ENCODE measurements at regions not wholly inside any gene's neighbourhood (a gene's known extent, or its start where the extent isn't known, plus 50 kb on each side); places are given as distances from the start of the nearest gene placed in this dataset.

GRCh38 chr22:34326901-34327300, 406.6 kb upstream of the LARGE1 start:
- TF ChIP-seq POLR2A (IDR thresholded peaks at IDR 0.05; ENCODE audit: low read depth, low read length) (no peak), TAF1 (IDR thresholded peaks at IDR 0.05; ENCODE audit: borderline replicate concordance, low read depth, low read length) (no peak), POLR2AphosphoS5 (IDR thresholded peaks at IDR 0.05; ENCODE audit: low read depth, low read length) (no peak)
- FAIRE-seq (no peak), DNase-seq (ENCODE audit: insufficient read length) (no peak)

DNA sequence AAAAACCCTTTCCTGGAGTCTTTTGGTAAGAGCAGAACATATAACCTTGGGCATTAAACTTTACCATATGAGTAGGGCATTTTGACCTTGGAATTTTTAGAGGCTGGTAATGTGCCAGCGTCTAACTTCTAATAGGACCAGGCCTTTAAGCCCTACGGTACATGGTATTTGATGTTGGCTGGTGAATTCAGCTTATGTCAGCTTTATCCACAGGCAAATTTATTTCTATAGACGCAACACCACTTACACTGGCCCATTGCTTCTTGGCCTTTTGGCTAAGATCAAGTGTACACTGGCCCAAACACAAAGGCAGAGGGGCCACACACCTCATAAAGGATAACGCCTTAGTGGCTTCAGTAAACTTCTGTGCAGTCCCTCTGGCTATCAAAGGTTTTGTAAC, 410.2 kb upstream of the LARGE1 start:
- DNase-seq (ENCODE audit: insufficient read length), result no peak
- FAIRE-seq, result no peak
- TF ChIP-seq POLR2A (IDR thresholded peaks at IDR 0.05; ENCODE audit: low read depth, low read length), result no peak

- FAIRE-seq (no peak), DNase-seq (ENCODE audit: insufficient read length) (no peak)
- TF ChIP-seq POLR2AphosphoS5 (IDR thresholded peaks at IDR 0.05; ENCODE audit: low read depth, low read length), result no peak
Measured at GRCh38 chr22:34333285-34333684, 413.0 kb upstream of the LARGE1 start.

GRCh38 chr22:34334893-34335292, 414.6 kb upstream of the LARGE1 start:
- FAIRE-seq (no peak), DNase-seq (ENCODE audit: insufficient read length) (no peak)
- no peak for TF ChIP-seq POLR2AphosphoS5 (IDR thresholded peaks at IDR 0.05; ENCODE audit: low read depth, low read length)
- no peak for TF ChIP-seq TAF1 (IDR thresholded peaks at IDR 0.05; ENCODE audit: borderline replicate concordance, low read depth, low read length)

- TF ChIP-seq TAF1 (IDR thresholded peaks at IDR 0.05; ENCODE audit: borderline replicate concordance, low read depth, low read length) (no peak), POLR2A (IDR thresholded peaks at IDR 0.05; ENCODE audit: low read depth, low read length) (no peak), POLR2AphosphoS5 (IDR thresholded peaks at IDR 0.05; ENCODE audit: low read depth, low read length) (no peak)
- FAIRE-seq (no peak), DNase-seq (ENCODE audit: insufficient read length) (no peak)
Measured at GRCh38 chr22:34344702-34345101, 424.4 kb upstream of the LARGE1 start.

DNA sequence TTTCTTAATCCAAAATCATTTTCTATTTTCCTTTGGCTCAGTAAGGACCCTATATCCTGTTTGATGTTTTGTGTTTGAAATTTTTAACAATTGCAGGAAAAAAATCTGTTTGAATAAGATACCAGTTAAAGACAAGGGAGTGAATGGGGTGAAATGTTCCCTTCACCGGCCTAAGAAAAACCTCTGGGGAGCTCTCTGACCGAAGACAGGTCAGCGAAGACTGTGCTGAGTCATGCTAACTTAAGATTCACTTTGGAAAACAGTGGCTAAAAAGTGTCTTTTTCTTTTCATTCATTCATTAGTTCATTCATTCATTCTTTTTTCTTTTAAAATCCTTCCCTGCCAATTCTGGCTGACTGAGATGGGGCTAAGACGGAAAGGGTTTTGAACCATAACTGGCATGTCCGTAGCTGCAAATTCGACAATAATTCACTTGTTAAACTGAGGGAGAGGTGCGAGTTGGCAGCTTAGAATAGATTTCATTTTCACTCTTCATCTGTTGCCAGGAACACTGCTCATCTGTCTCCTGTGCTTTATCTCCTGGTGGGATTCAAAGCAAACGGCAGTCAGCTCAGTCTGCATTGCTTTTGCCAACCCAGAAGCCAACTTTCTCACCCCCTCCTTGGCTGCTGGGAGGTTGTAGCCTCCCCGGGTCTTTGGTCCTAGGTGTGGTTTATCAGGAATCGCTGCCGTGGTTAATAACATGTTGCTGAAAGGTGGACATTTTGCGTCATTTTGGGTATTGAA, 434.0 kb upstream of the LARGE1 start:
- TF ChIP-seq POLR2AphosphoS5 (IDR thresholded peaks at IDR 0.05; ENCODE audit: low read depth, low read length) (no peak), TAF1 (IDR thresholded peaks at IDR 0.05; ENCODE audit: borderline replicate concordance, low read depth, low read length) (no peak), POLR2A (IDR thresholded peaks at IDR 0.05; ENCODE audit: low read depth, low read length) (no peak)
- no peak for FAIRE-seq

DNA sequence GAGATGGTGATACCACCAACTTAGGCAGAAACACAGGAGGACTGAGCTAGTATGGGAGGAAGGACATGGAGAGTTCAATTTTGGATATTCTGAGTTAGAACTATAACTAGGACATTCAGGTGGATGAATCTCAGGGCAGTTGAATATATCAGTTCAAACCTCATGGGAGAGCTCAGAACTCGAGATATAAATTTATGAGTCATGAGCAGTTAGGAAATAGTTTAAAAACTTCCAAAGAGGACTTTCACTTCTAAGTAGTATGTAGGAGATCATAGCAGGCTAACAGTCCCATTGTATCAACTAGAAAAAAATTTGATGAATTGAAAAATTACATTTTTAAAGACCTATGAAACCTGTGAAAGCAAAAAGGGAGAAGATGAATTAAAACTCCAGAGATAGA, 436.2 kb upstream of the LARGE1 start:
- no peak for TF ChIP-seq TAF1 (IDR thresholded peaks at IDR 0.05; ENCODE audit: borderline replicate concordance, low read depth, low read length)
- no peak for TF ChIP-seq POLR2A (IDR thresholded peaks at IDR 0.05; ENCODE audit: low read depth, low read length)
- TF ChIP-seq POLR2AphosphoS5 (IDR thresholded peaks at IDR 0.05; ENCODE audit: low read depth, low read length), result no peak
- FAIRE-seq (no peak), DNase-seq (ENCODE audit: insufficient read length) (no peak)

More for the DNA sequence above, 434.0 kb upstream of the LARGE1 start:
- no peak for DNase-seq (ENCODE audit: insufficient read length)

DNA sequence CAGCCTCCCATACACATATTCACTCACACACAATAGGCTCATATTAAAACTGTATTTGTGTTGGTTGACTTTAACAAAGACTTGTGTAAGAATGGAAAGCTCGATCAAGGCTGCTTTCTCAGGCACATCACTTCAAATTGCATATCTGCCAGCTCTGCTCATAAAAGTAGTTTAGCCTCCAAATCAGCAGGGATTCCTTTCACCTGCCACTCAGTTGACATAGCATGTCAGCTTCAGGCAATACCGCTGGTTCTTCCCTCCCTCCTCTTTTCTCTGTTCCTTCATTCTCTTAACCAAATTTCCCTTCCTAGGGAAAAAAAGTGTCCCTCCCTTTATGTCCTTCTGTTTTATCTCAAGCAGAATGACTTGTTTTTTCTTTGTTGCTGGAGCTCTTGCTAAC, 450.4 kb upstream of the LARGE1 start:
- DNase-seq (ENCODE audit: insufficient read length), result no peak
- TF ChIP-seq POLR2AphosphoS5 (IDR thresholded peaks at IDR 0.05; ENCODE audit: low read depth, low read length) (no peak), TAF1 (IDR thresholded peaks at IDR 0.05; ENCODE audit: borderline replicate concordance, low read depth, low read length) (no peak), POLR2A (IDR thresholded peaks at IDR 0.05; ENCODE audit: low read depth, low read length) (no peak)
- FAIRE-seq, result no peak

- FAIRE-seq, result no peak
- DNase-seq (ENCODE audit: insufficient read length), result no peak
- TF ChIP-seq POLR2AphosphoS5 (IDR thresholded peaks at IDR 0.05; ENCODE audit: low read depth, low read length) (no peak), TAF1 (IDR thresholded peaks at IDR 0.05; ENCODE audit: borderline replicate concordance, low read depth, low read length) (no peak), POLR2A (IDR thresholded peaks at IDR 0.05; ENCODE audit: low read depth, low read length) (no peak)
Measured at GRCh38 chr22:34379825-34380224, 459.5 kb upstream of the LARGE1 start.

DNA sequence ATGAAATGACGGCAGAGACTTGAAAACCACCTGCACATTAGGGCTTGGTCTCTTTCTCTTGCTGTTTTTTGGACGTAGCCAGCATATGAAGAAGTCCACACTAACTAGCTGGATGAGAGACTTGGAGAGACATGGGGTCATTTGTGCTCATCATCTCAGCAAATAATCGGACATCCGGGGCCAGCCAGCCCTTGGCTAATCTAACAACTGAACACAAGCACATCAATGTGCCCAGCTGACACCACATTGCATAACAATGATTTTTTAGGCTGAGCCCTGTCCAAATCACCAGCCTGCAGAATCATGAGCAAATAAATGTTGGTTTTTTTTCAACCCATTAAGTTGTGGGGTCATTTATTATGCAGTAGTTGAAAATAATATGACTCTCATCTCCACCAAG, 460.3 kb upstream of the LARGE1 start:
- DNase-seq (ENCODE audit: insufficient read length), result no peak
- no peak for TF ChIP-seq TAF1 (IDR thresholded peaks at IDR 0.05; ENCODE audit: borderline replicate concordance, low read depth, low read length)
- no peak for TF ChIP-seq POLR2AphosphoS5 (IDR thresholded peaks at IDR 0.05; ENCODE audit: low read depth, low read length)
- no peak for TF ChIP-seq POLR2A (IDR thresholded peaks at IDR 0.05; ENCODE audit: low read depth, low read length)
- no peak for FAIRE-seq

- TF ChIP-seq TAF1 (IDR thresholded peaks at IDR 0.05; ENCODE audit: borderline replicate concordance, low read depth, low read length) (no peak), POLR2A (IDR thresholded peaks at IDR 0.05; ENCODE audit: low read depth, low read length) (no peak), POLR2AphosphoS5 (IDR thresholded peaks at IDR 0.05; ENCODE audit: low read depth, low read length) (no peak)
- DNase-seq (ENCODE audit: insufficient read length) (no peak), FAIRE-seq (no peak)
Measured at GRCh38 chr22:34390400-34390799, 470.1 kb upstream of the LARGE1 start.

DNA sequence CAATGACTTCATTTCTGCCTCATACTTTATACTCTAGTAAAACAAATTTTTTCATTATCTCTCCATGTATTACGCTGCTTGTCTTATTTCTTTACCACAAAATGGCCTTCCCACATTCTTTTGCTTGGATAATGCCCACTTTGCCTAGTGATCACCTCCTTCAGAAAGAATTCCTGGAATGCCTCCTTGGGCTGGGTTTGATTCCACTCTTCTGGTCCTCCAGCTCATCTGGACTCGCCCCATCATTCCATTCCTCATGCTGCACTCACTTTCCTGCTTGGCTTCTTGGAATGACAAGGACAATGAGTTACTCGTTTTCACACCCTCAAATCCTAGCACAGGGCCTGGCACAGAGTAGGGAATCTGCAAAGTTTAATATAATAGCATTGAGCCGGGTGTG, 475.1 kb upstream of the LARGE1 start:
- FAIRE-seq (no peak), DNase-seq (ENCODE audit: insufficient read length) (no peak)
- no peak for TF ChIP-seq POLR2AphosphoS5 (IDR thresholded peaks at IDR 0.05; ENCODE audit: low read depth, low read length)
- TF ChIP-seq POLR2A (IDR thresholded peaks at IDR 0.05; ENCODE audit: low read depth, low read length), result no peak
- no peak for TF ChIP-seq TAF1 (IDR thresholded peaks at IDR 0.05; ENCODE audit: borderline replicate concordance, low read depth, low read length)

DNA sequence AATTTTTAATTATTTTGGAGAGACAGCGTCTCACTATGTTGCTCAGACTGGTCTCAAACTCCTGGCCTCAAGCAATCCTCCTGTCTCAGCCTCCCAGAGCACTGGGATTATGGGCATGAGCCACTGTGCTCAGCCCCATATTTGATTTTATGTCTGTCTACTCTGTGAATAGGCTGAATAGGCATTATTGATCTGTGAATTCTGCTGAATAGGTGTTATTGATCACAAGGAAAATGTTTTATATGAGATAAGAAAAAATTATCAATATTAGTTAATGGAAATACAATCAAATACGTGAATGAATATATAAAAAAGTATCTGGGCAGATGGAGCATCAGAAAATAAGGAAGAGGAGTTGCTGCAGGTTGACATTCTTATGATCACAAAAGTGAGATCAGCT, 483.4 kb upstream of the LARGE1 start:
- DNase-seq (ENCODE audit: insufficient read length), result no peak
- TF ChIP-seq POLR2A (IDR thresholded peaks at IDR 0.05; ENCODE audit: low read depth, low read length) (no peak), POLR2AphosphoS5 (IDR thresholded peaks at IDR 0.05; ENCODE audit: low read depth, low read length) (no peak), TAF1 (IDR thresholded peaks at IDR 0.05; ENCODE audit: borderline replicate concordance, low read depth, low read length) (no peak)
- no peak for FAIRE-seq

Data from GM12892 (cell line).